Right cardiac atrium (tissue), 5 donors: ENCODE measurements at regions not wholly inside any gene's neighbourhood (a gene's known extent, or its start where the extent isn't known, plus 50 kb on each side); places are given as distances from the start of the nearest gene placed in this dataset.

Experiments used
- ATAC-seq, 2 donors: fragments of 200-7000 bp; cut with Tn5 transposase; one replicate each; pipeline versions ENCODE4 v1.8.0 to v1.9.1; 2020; ENCODE audit warnings: moderate library complexity in 2 of 2, mild to moderate bottlenecking in 1 of 2
- DNase-seq, 3 donors: peaks; one replicate each; pipeline ENCODE4 v3.0.0-alpha.2; 2020
- H3K27ac ChIP-seq: one replicate; pipeline ENCODE4 v1.5.1; 2013; ENCODE audit warnings: mild to moderate bottlenecking, low read length, control low read depth, moderate library complexity
- H3K27me3 ChIP-seq: one replicate; pipeline ENCODE4 v1.6.1; 2013; ENCODE audit not compliant: control insufficient read depth, insufficient read depth
- H3K4me1 ChIP-seq: one replicate; pipeline ENCODE4 v1.6.1; 2013; ENCODE audit warnings: low read length; ENCODE audit not compliant: control insufficient read depth, insufficient read depth
- H3K4me3 ChIP-seq: one replicate; pipeline ENCODE4 v1.5.1; 2013; ENCODE audit warnings: low read length, control low read depth
- H3K9me3 ChIP-seq: one replicate; pipeline ENCODE4 v1.6.1; 2013; ENCODE audit warnings: low read length; ENCODE audit not compliant: control insufficient read depth
- WGBS: extraction: QIAGEN DNeasy Blood & Tissue Kit; methylation state at CpG from one replicate; pipeline ENCODE4 v1.1.7; 2013; 5-methylcytosine and 5-hydroxymethylcytosine counted together
- intact Hi-C, 4 donors: fragments of 100-400 bp; cut with DNase I; formaldehyde crosslinking; loops; one replicate each; pipeline versions ENCODE4 v1.11.0 to v1.14.0; 2022 to 2023
- donor health status: healthy with polysubstance abuse.
- donor health status: DM: no; HTN: yes; CAD: no.
- donor health status: DM: no; HTN: no; CAD: no.
- donor health status: DM: no; HTN: yes; CAD: no; lungs with severe emphysema.
- donor health status: DM: yes; HTN: yes; CAD: no.

GRCh38 chr21:27085387-27085786, 118.5 kb upstream of the ADAMTS5 start:
- intact Hi-C loops = no loop called here
- H3K27me3 ChIP-seq = no peaks in the 10 kb centered on the region
- no peak overlapping the region for H3K27ac ChIP-seq
- DNase-seq (no peak), ATAC-seq (no peak)
- no peak overlapping the region for H3K4me3 ChIP-seq
- no peaks in the 10 kb centered on the region for H3K4me1 ChIP-seq
- no peaks in the 10 kb centered on the region for H3K9me3 ChIP-seq
- WGBS = 96% methylated on average over 1 of the region's 1 CpG

DNA sequence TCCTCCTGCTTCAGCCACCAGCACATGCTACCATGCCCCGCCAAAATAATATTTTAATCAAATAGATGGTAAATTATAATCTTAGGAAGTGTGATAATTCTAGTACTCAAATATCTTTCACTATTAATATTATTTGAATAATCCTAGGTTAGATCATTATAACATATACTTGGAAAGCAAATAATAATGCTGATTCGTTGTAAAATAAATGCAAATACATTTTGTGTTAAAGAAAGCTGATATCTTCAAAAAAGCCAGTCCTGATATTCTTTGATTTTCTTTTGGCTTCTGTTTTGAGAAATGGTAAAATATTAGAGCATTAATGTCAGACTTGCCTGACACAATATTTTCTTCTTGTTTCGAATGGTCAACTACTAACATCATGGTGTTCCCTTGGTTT, 116.3 kb upstream of the ADAMTS5 start:
- H3K9me3 ChIP-seq = no peaks in the 10 kb centered on the region
- no peak overlapping the region for H3K4me3 ChIP-seq
- DNase-seq (no peak), ATAC-seq (no peak)
- no peaks in the 10 kb centered on the region for H3K27me3 ChIP-seq
- intact Hi-C loops = no loop called here
- H3K4me1 ChIP-seq = no peaks in the 10 kb centered on the region
- H3K27ac ChIP-seq = no peak overlapping the region
- 92% methylated on average over 3 of the region's 3 CpGs for WGBS

DNA sequence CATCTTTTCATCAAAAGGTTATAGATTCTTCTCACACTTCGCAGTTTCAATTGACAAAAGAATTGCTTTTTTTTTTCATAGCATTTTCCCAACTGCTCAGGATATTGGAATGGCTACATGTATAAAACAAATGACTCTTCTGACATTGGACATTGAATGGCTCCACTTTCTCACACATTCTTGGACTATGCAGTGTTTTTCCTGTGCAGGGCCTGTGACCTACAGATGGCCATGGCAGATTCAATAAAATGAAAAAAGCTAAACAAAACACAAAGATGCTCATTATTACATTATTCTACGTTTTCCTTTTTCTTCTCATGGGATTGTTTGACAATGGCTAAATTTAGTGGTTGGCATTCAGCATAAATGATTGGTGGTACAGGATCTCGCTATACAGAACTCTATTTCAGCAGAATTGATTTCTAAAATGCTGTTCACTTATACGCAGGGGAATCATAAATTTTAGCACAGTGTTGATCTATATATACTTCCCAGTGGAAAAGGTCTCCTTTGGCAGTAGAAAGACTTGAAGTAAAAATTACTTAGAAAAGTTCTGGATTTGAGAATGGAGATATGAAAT, 115.6 kb upstream of the ADAMTS5 start:
- Histone ChIP-seq H3K4me1 (no peaks in the 10 kb centered on the region), H3K9me3 (no peaks in the 10 kb centered on the region), H3K4me3 (no peak overlapping the region), H3K27me3 (no peaks in the 10 kb centered on the region), H3K27ac (no peak overlapping the region)
- intact Hi-C loops = no loop called here
- 83% methylated on average over 4 of the region's 4 CpGs for WGBS
- DNase-seq = no peak
- ATAC-seq = no peak

DNA sequence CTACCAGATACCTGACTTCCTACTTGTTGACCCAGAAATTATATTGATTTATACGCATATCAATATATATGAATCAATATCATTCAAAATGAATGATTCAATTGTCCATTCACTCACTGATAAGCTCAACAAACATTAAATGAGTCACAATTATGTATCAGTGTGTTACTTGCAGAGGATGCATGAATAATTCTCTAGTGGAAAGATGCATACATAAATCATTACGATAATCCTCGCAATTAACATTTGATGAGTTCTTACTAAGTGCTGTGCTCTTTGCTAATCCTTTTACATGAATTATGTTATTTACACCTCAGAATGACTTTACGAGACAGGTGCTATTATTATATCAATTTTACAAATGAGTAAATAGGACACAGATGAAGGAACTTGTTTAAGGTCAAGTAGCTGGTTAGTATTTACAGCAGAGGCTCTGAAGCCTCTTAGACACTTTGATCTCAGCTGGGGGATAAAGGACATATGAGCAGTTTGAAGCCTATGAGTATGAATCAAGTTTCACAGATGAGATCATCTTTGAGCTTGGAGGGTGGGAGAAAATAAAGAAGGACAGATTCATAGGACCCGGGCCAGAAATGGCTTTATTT, 112.8 kb upstream of the ADAMTS5 start:
- 89% methylated on average over 5 of the region's 5 CpGs for WGBS

DNA sequence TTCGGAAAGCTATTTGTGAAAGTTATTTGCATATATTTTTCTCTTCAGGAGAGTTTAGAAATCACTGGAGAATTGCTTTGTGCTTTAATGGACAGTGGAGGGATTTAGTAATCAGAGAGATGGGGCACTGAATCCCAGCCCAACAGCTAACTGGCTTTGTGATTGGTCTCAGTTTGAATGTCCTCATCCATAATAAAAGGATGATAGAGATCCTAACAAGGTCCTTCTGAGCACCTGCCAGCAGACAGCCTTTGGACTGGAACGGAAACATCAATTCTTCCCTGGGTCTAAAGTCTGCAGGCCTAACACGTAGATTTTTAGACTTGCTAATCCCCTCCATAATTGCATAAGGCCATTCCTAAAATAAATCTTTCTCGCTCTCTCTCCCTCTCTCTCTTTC, 112.0 kb upstream of the ADAMTS5 start:
- H3K27ac ChIP-seq = no peak overlapping the region
- H3K4me3 ChIP-seq = no peak overlapping the region
- DNase-seq (no peak), ATAC-seq (no peak)
- 92% methylated on average over 4 of the region's 4 CpGs for WGBS
- no peaks in the 10 kb centered on the region for H3K9me3 ChIP-seq
- no peaks in the 10 kb centered on the region for H3K27me3 ChIP-seq
- H3K4me1 ChIP-seq = no peaks in the 10 kb centered on the region
- intact Hi-C loops = no loop called here

More for the DNA sequence above, 112.8 kb upstream of the ADAMTS5 start:
- Histone ChIP-seq H3K27ac (no peak overlapping the region), H3K4me3 (no peak overlapping the region), H3K9me3 (no peaks in the 10 kb centered on the region), H3K4me1 (no peaks in the 10 kb centered on the region), H3K27me3 (no peaks in the 10 kb centered on the region)
- DNase-seq (no peak), ATAC-seq (no peak)
- intact Hi-C loops = no loop called here

- Histone ChIP-seq H3K27me3 (no peaks in the 10 kb centered on the region), H3K4me3 (no peak overlapping the region), H3K9me3 (no peaks in the 10 kb centered on the region), H3K4me1 (no peaks in the 10 kb centered on the region), H3K27ac (no peak overlapping the region)
- intact Hi-C loops = no loop called here
- peak in 1 of 3 donors; percentile 14 for DNase-seq
- WGBS = 81% methylated on average over 4 of the region's 4 CpGs
- no peak for ATAC-seq
These were observed 110.6 kb upstream of the ADAMTS5 start for GRCh38 chr21:27077501-27077900.

DNA sequence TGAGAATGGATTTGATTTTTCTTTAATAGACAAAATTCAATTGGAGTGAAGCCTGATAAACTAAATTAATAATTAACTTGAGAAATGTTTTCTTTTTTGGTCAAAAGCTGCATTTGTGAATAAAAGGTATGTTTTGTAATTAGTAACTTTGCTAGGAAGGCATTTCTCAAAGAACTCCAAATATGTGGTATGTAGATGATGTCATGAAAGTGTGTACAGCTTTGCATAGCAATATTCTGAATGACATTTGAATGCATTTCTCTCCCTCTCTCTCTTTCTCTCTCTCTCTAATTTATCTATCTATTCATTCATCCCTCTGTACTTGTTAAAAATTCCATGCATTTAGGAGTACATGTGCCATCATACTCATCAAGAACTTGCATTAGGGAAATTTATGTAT, 109.1 kb upstream of the ADAMTS5 start:
- Histone ChIP-seq H3K27ac (no peak overlapping the region), H3K4me1 (no peaks in the 10 kb centered on the region), H3K27me3 (no peaks in the 10 kb centered on the region), H3K4me3 (no peak overlapping the region), H3K9me3 (no peaks in the 10 kb centered on the region)
- intact Hi-C loops = no loop called here
- ATAC-seq (no peak), DNase-seq (no peak)

GRCh38 chr21:27070861-27071670, 104.2 kb upstream of the ADAMTS5 start:
- Histone ChIP-seq H3K27ac (no peak overlapping the region), H3K9me3 (no peaks in the 10 kb centered on the region), H3K27me3 (no peaks in the 10 kb centered on the region), H3K4me1 (no peaks in the 10 kb centered on the region), H3K4me3 (no peak overlapping the region)
- ATAC-seq (peak in 1 of 2 donors; percentile 64), DNase-seq (no peak)
- intact Hi-C loops = no loop called here
- WGBS = 31% methylated on average over 4 of the region's 4 CpGs

DNA sequence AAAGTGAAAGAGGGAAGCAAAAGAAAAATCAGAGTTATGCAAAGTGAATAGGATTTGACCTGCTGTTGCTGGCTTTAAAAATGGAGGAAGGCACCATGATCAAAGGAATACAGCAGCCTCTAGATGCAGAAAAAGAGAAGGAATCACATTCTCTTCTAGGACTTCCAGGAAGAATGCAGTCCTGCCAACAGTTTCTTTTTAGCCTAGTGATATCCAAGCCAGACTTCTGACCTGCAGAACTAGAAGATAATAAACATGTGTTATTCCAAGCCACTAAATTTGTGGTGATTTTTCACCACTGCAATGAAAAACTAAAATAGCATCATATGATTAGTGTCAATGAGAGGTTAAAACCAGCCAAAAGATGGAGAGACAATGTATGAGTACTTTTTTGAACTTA, 101.9 kb upstream of the ADAMTS5 start:
- DNase-seq (no peak), ATAC-seq (no peak)
- Histone ChIP-seq H3K4me1 (no peaks in the 10 kb centered on the region), H3K9me3 (no peaks in the 10 kb centered on the region), H3K27ac (no peak overlapping the region), H3K4me3 (no peak overlapping the region), H3K27me3 (no peaks in the 10 kb centered on the region)
- intact Hi-C loops = no loop called here

- H3K27me3 ChIP-seq = no peaks in the 10 kb centered on the region
- no peak overlapping the region for H3K27ac ChIP-seq
- peaks cover 2% of the 10 kb centered on the region for H3K9me3 ChIP-seq
- H3K4me1 ChIP-seq = no peaks in the 10 kb centered on the region
- DNase-seq (no peak), ATAC-seq (no peak)
- no peak overlapping the region for H3K4me3 ChIP-seq
- 85% methylated on average over 1 of the region's 1 CpG for WGBS
- intact Hi-C loops = no loop called here
These were observed 100.3 kb upstream of the ADAMTS5 start for GRCh38 chr21:27067226-27067625.

- ATAC-seq = no peak
- intact Hi-C loops = no loop called here
- no peak for DNase-seq
- H3K27ac ChIP-seq = no peak overlapping the region
- no peaks in the 10 kb centered on the region for H3K4me1 ChIP-seq
- H3K9me3 ChIP-seq = peaks cover 2% of the 10 kb centered on the region
- no peak overlapping the region for H3K4me3 ChIP-seq
- H3K27me3 ChIP-seq = no peaks in the 10 kb centered on the region
- WGBS = 81% methylated on average over 1 of the region's 1 CpG
These were observed 95.6 kb upstream of the ADAMTS5 start for GRCh38 chr21:27062443-27062842.
